Osteoblast (primary cell): ENCODE measurements at regions not wholly inside any gene's neighbourhood (a gene's known extent, or its start where the extent isn't known, plus 50 kb on each side); places are given as distances from the start of the nearest gene placed in this dataset.

ENCODE experiments used
- DNase-seq: peaks from one replicate; pipeline ENCODE4 v3.0.0; 2011; ENCODE audit warnings: low spot score, mixed read lengths; ENCODE audit not compliant: insufficient read length; ENCODE audit errors: missing footprints
- H2AFZ ChIP-seq: 2 replicates; pipeline ENCODE4 v1.6.0; 2011; ENCODE audit warnings: mild to moderate bottlenecking, low read length
- H3K27ac ChIP-seq: 2 replicates; pipeline ENCODE4 v1.5.1; 2011; ENCODE audit warnings: mild to moderate bottlenecking, low read depth, low read length, moderate library complexity
- H3K27me3 ChIP-seq: 2 replicates; pipeline ENCODE4 v1.6.0; 2012; ENCODE audit warnings: mild to moderate bottlenecking, control low read depth, inconsistent platforms, low read length, moderate library complexity; ENCODE audit not compliant: insufficient read depth
- H3K36me3 ChIP-seq: 2 replicates; pipeline ENCODE4 v1.5.1; 2011; ENCODE audit warnings: mild to moderate bottlenecking, low read length, control low read depth, moderate library complexity; ENCODE audit not compliant: insufficient read depth
- H3K4me1 ChIP-seq: 2 replicates; pipeline ENCODE4 v1.5.1; 2011; ENCODE audit warnings: mild to moderate bottlenecking, low read length, control low read depth, moderate library complexity; ENCODE audit not compliant: insufficient read depth
- H3K4me2 ChIP-seq: 2 replicates; pipeline ENCODE4 v1.6.0; 2011; ENCODE audit warnings: mild to moderate bottlenecking, low read length; ENCODE audit not compliant: insufficient read depth
- H3K4me3 ChIP-seq: fragments of 200-600 bp; sonication (generic); 3 replicates; pipeline ENCODE4 v1.5.1; 2012; ENCODE audit warnings: mild to moderate bottlenecking, low read length, inconsistent platforms; ENCODE audit not compliant: insufficient read depth
- H3K79me2 ChIP-seq: 2 replicates; pipeline ENCODE4 v1.6.0; 2012; ENCODE audit warnings: mild to moderate bottlenecking, low read length, control low read depth, inconsistent platforms; ENCODE audit not compliant: insufficient read depth
- H3K9me3 ChIP-seq: 2 replicates; pipeline ENCODE4 v1.5.1; 2011; ENCODE audit warnings: low read depth, low read length, control low read depth
- H4K20me1 ChIP-seq: 2 replicates; pipeline ENCODE4 v1.6.0; 2012; ENCODE audit warnings: mild to moderate bottlenecking, low read length, control low read depth; ENCODE audit not compliant: insufficient read depth
- CTCF ChIP-seq: IDR thresholded peaks from 2 replicates; pipeline ENCODE4 v1.5.1; 2011; ENCODE audit warnings: mild to moderate bottlenecking, low read depth, low read length, moderate library complexity; ENCODE audit errors: extremely low read depth

- DNase-seq: no peak
- Histone ChIP-seq H3K27ac (no peak overlapping the region), H2AFZ (no peak overlapping the region), H3K9me3 (no peaks in the 10 kb centered on the region), H3K4me1 (no peaks in the 10 kb centered on the region), H3K27me3 (no peaks in the 10 kb centered on the region), H3K79me2 (no peaks in the 10 kb centered on the region), H3K4me3 (no peak overlapping the region), H3K4me2 (no peak overlapping the region), H4K20me1 (no peaks in the 10 kb centered on the region), H3K36me3 (no peaks in the 10 kb centered on the region)
- TF ChIP-seq CTCF: no peak
These were observed 143.1 kb upstream of the SMAD1 start for GRCh38 chr4:145338568-145338967.

- no peaks in the 10 kb centered on the region for H3K9me3 ChIP-seq
- no peaks in the 10 kb centered on the region for H3K79me2 ChIP-seq
- H4K20me1 ChIP-seq: no peaks in the 10 kb centered on the region
- H3K36me3 ChIP-seq: no peaks in the 10 kb centered on the region
- peak overlapping the region; percentile 5 for H2AFZ ChIP-seq
- DNase-seq: no peak
- no peak overlapping the region for H3K4me3 ChIP-seq
- H3K27me3 ChIP-seq: no peaks in the 10 kb centered on the region
- no peaks in the 10 kb centered on the region for H3K4me1 ChIP-seq
- H3K27ac ChIP-seq: no peak overlapping the region
- H3K4me2 ChIP-seq: no peak overlapping the region
- no peak for TF ChIP-seq CTCF
These were observed 144.3 kb upstream of the SMAD1 start for GRCh38 chr4:145337391-145337790.

GRCh38 chr4:145333786-145334185, 147.9 kb upstream of the SMAD1 start:
- H3K27ac ChIP-seq: no peak overlapping the region
- DNase-seq: no peak
- H3K36me3 ChIP-seq: no peaks in the 10 kb centered on the region
- H2AFZ ChIP-seq: no peak overlapping the region
- no peak for TF ChIP-seq CTCF
- H3K4me2 ChIP-seq: no peak overlapping the region
- no peak overlapping the region for H3K4me3 ChIP-seq
- no peaks in the 10 kb centered on the region for H3K79me2 ChIP-seq
- H3K9me3 ChIP-seq: no peaks in the 10 kb centered on the region
- no peaks in the 10 kb centered on the region for H3K4me1 ChIP-seq
- H4K20me1 ChIP-seq: no peaks in the 10 kb centered on the region
- no peaks in the 10 kb centered on the region for H3K27me3 ChIP-seq

- Histone ChIP-seq H3K9me3 (no peaks in the 10 kb centered on the region), H4K20me1 (no peaks in the 10 kb centered on the region), H3K4me1 (no peaks in the 10 kb centered on the region), H3K4me2 (no peak overlapping the region), H2AFZ (no peak overlapping the region), H3K79me2 (no peaks in the 10 kb centered on the region), H3K27me3 (no peaks in the 10 kb centered on the region), H3K27ac (no peak overlapping the region), H3K36me3 (no peaks in the 10 kb centered on the region), H3K4me3 (no peak overlapping the region)
- no peak for TF ChIP-seq CTCF
- DNase-seq: no peak
These were observed 146.1 kb upstream of the OTUD4 start for GRCh38 chr4:145326491-145326890.
